ENCODE measurements at regions not wholly inside any gene's neighbourhood (a gene's known extent, or its start where the extent isn't known, plus 50 kb on each side); places are given as distances from the start of the nearest gene placed in this dataset.
"Not testable (repeated sequence)": the region's sequence is repeated elsewhere in the genome, so short reads cannot be mapped to it uniquely, and the experiment has no call there.

DNA sequence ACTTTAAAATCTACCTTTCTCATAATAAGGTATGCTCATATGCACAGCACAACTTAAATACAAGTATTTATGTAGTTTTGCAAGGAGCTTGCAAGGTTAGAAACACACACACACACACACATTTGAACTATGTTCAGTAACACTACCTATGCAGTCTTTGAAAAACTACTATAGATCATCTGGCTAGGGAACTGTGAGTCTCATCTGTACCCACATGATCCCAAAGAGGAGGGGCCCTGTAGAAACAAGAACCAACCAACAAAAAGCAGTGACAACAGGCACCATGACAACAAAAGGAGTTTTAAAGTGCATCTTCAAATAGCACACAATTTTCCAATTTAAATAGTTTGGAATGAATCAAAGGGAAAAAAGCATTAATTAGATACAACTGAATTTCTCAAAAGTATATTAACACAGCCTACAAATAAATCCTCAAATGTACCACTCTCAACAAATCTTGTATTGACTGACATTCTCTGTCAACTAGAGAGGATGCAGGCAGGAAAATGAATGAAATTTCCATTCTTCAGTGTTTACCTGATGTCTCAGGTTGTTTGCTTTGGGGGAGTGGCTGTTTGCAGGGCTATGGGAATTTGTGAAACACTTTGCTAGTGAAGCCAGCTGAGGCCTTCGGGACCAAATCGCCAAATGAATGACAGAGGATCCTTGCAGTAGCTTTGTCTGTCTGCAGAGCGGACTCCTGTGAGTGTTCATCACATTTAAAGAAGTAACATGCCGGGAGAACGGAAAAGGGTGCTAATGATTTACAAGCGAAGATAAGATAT lies 297.6 kb downstream of the BCL2L11 start:
- TF ChIP-seq POLR2A, POLR2AphosphoS5, EP300 (IDR thresholded peaks at IDR 0.05): not testable (repeated sequence)
- TF ChIP-seq, protein P1, sequence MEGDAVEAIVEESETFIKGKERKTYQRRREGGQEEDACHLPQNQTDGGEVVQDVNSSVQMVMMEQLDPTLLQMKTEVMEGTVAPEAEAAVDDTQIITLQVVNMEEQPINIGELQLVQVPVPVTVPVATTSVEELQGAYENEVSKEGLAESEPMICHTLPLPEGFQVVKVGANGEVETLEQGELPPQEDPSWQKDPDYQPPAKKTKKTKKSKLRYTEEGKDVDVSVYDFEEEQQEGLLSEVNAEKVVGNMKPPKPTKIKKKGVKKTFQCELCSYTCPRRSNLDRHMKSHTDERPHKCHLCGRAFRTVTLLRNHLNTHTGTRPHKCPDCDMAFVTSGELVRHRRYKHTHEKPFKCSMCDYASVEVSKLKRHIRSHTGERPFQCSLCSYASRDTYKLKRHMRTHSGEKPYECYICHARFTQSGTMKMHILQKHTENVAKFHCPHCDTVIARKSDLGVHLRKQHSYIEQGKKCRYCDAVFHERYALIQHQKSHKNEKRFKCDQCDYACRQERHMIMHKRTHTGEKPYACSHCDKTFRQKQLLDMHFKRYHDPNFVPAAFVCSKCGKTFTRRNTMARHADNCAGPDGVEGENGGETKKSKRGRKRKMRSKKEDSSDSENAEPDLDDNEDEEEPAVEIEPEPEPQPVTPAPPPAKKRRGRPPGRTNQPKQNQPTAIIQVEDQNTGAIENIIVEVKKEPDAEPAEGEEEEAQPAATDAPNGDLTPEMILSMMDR (IDR thresholded peaks at IDR 0.05) = not testable (repeated sequence)

All from stomach (tissue), 4 donors.